OCI-LY3 (cell line): ENCODE measurements at regions not wholly inside any gene's neighbourhood (a gene's known extent, or its start where the extent isn't known, plus 50 kb on each side); places are given as distances from the start of the nearest gene placed in this dataset.

Source experiments
- EZH2phosphoT487 ChIP-seq: fragments of 200-600 bp; shearing (Covaris generic); IDR thresholded peaks from 2 replicates; pipeline ENCODE4 v1.6.1; 2018; ENCODE audit warnings: antibody characterized with exemption, mixed run types, low read depth
- TF ChIP-seq, protein P1 (sequence below): fragments of 200-600, 300-600 bp; sonication (generic); IDR thresholded peaks from 2 replicates; pipeline ENCODE4 v1.5.1; 2014; ENCODE audit warnings: antibody characterized with exemption, low read length, low read depth

DNA sequence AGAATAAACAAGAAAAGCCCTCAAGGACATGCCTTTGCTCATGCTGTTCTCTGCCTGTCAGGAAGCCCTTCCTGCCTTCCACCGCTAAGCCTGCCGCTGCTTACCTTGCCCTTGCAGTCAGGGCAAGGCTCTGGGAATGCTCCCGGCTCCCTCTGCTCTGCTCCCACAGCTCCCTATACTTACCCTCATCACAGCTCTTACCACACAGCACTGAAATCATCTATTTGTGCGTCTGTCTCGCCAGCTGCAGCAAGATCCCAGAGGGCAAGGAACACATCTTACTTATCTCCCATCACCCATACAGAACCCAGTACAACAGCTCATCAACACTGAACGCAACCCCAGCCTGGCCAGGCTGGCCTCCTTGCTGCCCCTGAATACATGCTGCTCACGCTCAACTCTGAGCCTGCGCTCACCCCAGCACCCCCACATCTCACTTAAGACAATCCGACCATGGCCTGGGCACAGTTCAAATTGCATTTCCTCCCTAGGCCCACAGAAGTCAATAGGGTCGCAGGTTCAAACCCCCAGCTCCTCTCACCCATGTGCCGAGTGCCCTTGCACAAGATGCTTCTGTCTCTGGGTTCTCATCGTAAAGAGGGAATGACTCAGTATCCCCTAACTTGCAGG, 161.8 kb downstream of the IGLL1 start:
- TF ChIP-seq, protein P1, sequence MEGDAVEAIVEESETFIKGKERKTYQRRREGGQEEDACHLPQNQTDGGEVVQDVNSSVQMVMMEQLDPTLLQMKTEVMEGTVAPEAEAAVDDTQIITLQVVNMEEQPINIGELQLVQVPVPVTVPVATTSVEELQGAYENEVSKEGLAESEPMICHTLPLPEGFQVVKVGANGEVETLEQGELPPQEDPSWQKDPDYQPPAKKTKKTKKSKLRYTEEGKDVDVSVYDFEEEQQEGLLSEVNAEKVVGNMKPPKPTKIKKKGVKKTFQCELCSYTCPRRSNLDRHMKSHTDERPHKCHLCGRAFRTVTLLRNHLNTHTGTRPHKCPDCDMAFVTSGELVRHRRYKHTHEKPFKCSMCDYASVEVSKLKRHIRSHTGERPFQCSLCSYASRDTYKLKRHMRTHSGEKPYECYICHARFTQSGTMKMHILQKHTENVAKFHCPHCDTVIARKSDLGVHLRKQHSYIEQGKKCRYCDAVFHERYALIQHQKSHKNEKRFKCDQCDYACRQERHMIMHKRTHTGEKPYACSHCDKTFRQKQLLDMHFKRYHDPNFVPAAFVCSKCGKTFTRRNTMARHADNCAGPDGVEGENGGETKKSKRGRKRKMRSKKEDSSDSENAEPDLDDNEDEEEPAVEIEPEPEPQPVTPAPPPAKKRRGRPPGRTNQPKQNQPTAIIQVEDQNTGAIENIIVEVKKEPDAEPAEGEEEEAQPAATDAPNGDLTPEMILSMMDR, result no peak
- no peak for TF ChIP-seq EZH2phosphoT487
